ENCODE measurements at regions not wholly inside any gene's neighbourhood (a gene's known extent, or its start where the extent isn't known, plus 50 kb on each side); places are given as distances from the start of the nearest gene placed in this dataset.

- TF ChIP-seq, protein P1, sequence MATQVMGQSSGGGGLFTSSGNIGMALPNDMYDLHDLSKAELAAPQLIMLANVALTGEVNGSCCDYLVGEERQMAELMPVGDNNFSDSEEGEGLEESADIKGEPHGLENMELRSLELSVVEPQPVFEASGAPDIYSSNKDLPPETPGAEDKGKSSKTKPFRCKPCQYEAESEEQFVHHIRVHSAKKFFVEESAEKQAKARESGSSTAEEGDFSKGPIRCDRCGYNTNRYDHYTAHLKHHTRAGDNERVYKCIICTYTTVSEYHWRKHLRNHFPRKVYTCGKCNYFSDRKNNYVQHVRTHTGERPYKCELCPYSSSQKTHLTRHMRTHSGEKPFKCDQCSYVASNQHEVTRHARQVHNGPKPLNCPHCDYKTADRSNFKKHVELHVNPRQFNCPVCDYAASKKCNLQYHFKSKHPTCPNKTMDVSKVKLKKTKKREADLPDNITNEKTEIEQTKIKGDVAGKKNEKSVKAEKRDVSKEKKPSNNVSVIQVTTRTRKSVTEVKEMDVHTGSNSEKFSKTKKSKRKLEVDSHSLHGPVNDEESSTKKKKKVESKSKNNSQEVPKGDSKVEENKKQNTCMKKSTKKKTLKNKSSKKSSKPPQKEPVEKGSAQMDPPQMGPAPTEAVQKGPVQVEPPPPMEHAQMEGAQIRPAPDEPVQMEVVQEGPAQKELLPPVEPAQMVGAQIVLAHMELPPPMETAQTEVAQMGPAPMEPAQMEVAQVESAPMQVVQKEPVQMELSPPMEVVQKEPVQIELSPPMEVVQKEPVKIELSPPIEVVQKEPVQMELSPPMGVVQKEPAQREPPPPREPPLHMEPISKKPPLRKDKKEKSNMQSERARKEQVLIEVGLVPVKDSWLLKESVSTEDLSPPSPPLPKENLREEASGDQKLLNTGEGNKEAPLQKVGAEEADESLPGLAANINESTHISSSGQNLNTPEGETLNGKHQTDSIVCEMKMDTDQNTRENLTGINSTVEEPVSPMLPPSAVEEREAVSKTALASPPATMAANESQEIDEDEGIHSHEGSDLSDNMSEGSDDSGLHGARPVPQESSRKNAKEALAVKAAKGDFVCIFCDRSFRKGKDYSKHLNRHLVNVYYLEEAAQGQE (IDR thresholded peaks at IDR 0.05; ENCODE audit: low read depth): no peak
- no peak for TF ChIP-seq ZNF274 (IDR thresholded peaks at IDR 0.05; ENCODE audit: low read depth, low read length)
Observed at GRCh38 chr3:64961301-64961700, 273.5 kb upstream of the ADAMTS9 start (continued).

DNA sequence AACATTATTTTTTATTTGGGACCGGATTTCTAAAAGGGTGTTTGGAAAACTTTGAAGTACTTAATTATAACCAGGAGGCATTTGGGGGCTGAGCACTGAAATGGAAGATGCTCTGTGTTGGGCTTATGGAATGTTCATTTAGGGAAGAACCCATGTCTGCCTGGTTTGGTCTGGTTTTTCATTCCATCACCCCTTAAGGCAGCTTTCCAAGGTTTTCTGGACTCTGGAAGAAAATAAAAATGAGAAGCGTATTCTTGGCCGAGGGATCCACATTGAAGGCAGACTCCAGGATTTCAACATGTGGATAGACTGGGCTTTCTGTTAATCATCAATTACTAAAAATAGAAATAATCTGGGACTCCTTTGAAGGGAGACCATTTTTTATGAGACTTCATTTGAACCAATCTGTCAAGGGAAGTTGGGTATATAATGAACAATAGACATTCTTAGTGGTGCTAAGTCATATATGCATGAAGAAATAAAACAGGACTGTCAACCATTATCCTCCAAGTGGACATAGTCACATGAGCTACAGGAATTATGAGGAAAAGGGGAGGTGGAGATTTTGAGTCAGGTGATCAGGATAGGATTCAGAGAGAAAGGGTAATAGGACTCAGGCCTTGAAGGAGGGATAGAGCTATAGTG, 270.5 kb upstream of the ADAMTS9 start:
- intact Hi-C loops (cut with micrococcal nuclease): no loop called here
- H3K27me3 ChIP-seq (ENCODE audit: insufficient read depth, low read length): no peaks in the 10 kb centered on the region
- TF ChIP-seq EGR1 (IDR thresholded peaks at IDR 0.05; ENCODE audit: low read depth): no peak
- TF ChIP-seq FOSL1 (IDR thresholded peaks at IDR 0.05; ENCODE audit: low read depth): no peak
- TF ChIP-seq TCF7L2 (IDR thresholded peaks at IDR 0.05; ENCODE audit: borderline replicate concordance, extremely low read depth, insufficient read depth, insufficient read length): no peak
- no peak for TF ChIP-seq POLR2A (IDR thresholded peaks at IDR 0.05; ENCODE audit: borderline replicate concordance, extremely low read depth, insufficient read depth, insufficient read length)
- no peak for TF ChIP-seq POLR2AphosphoS5 (IDR thresholded peaks at IDR 0.05; ENCODE audit: low read depth, low read length)
- TF ChIP-seq, protein P1 (IDR thresholded peaks at IDR 0.05; ENCODE audit: low read depth): no peak
- TF ChIP-seq RAD21 (IDR thresholded peaks at IDR 0.05; ENCODE audit: low read depth): no peak
- TF ChIP-seq ZFX (IDR thresholded peaks at IDR 0.05): no peak
- TF ChIP-seq YY1 (IDR thresholded peaks at IDR 0.05; ENCODE audit: extremely low read depth, insufficient replicate concordance, low read depth, low read length): no peak
- TF ChIP-seq, protein P2, sequence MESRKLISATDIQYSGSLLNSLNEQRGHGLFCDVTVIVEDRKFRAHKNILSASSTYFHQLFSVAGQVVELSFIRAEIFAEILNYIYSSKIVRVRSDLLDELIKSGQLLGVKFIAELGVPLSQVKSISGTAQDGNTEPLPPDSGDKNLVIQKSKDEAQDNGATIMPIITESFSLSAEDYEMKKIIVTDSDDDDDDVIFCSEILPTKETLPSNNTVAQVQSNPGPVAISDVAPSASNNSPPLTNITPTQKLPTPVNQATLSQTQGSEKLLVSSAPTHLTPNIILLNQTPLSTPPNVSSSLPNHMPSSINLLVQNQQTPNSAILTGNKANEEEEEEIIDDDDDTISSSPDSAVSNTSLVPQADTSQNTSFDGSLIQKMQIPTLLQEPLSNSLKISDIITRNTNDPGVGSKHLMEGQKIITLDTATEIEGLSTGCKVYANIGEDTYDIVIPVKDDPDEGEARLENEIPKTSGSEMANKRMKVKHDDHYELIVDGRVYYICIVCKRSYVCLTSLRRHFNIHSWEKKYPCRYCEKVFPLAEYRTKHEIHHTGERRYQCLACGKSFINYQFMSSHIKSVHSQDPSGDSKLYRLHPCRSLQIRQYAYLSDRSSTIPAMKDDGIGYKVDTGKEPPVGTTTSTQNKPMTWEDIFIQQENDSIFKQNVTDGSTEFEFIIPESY (IDR thresholded peaks at IDR 0.05; ENCODE audit: extremely low read depth, insufficient replicate concordance, low read length): no peak
- TF ChIP-seq, protein P3, sequence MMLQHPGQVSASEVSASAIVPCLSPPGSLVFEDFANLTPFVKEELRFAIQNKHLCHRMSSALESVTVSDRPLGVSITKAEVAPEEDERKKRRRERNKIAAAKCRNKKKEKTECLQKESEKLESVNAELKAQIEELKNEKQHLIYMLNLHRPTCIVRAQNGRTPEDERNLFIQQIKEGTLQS (IDR thresholded peaks at IDR 0.05): no peak
- TF ChIP-seq, protein P4, sequence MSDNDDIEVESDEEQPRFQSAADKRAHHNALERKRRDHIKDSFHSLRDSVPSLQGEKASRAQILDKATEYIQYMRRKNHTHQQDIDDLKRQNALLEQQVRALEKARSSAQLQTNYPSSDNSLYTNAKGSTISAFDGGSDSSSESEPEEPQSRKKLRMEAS (IDR thresholded peaks at IDR 0.05): no peak
- no peak for TF ChIP-seq SRF (IDR thresholded peaks at IDR 0.05; ENCODE audit: low read depth)
- TF ChIP-seq SP1 (IDR thresholded peaks at IDR 0.05; ENCODE audit: low read depth): no peak

More for the DNA sequence above, 270.5 kb upstream of the ADAMTS9 start:
- H3K4me2 ChIP-seq (ENCODE audit: low read length): no peak overlapping the region
- H3K79me2 ChIP-seq (ENCODE audit: insufficient read depth, low read length): no peaks in the 10 kb centered on the region
- H4K20me1 ChIP-seq (ENCODE audit: insufficient read depth): no peaks in the 10 kb centered on the region
- no peak overlapping the region for H3K27ac ChIP-seq (ENCODE audit: low read depth, low read length)
- no peak for ATAC-seq
- ChIA-PET POLR2A (no interaction called here), CTCF (no interaction called here), RAD21 (ENCODE audit: low non-redundant PET in 1 of 2, low total read pairs in 2 of 2, uncharacterized antibody in 2 of 2, unreplicated experiment in 2 of 2) (no interaction called here)
- H3K4me1 ChIP-seq (ENCODE audit: control insufficient read depth in 1 of 2, insufficient read depth in 2 of 2, low read length in 2 of 2): no peaks in the 10 kb centered on the region
- no peak overlapping the region for H3K9ac ChIP-seq (ENCODE audit: low read length)
- no peak overlapping the region for H3K4me3 ChIP-seq (replicated peaks in 1 of 2; ENCODE audit: low read depth in 1 of 2, low read length in 2 of 2)
- no peaks in the 10 kb centered on the region for H3K9me2 ChIP-seq (ENCODE audit: insufficient read depth)
- H3K9me3 ChIP-seq (ENCODE audit: control insufficient read depth in 1 of 2, insufficient read depth in 1 of 2, low read depth in 1 of 2, low read length in 2 of 2): no peaks in the 10 kb centered on the region
- BruUV-seq (replicated peaks): no TSS peak
- H2AFZ ChIP-seq (ENCODE audit: low read depth, low read length, poor library complexity, severe bottlenecking): no peak overlapping the region
- H3K36me3 ChIP-seq (ENCODE audit: control insufficient read depth in 1 of 2, insufficient read depth in 2 of 2, low read length in 2 of 2): no peaks in the 10 kb centered on the region
- no peak for DNase-seq (ENCODE audit: low read depth, low spot score)
